Prostate gland (tissue), 2 donors: ENCODE measurements at regions not wholly inside any gene's neighbourhood (a gene's known extent, or its start where the extent isn't known, plus 50 kb on each side); places are given as distances from the start of the nearest gene placed in this dataset.

Experiments
- POLR2A ChIP-seq: fragments of 450-650 bp; IDR thresholded peaks from one replicate; pipeline ENCODE4 v1.6.1; 2016; ENCODE audit warnings: antibody characterized with exemption, mild to moderate bottlenecking
- POLR2AphosphoS5 ChIP-seq: sonication (generic); formaldehyde crosslinking; IDR thresholded peaks from one replicate; pipeline ENCODE4 v1.6.1; 2017; ENCODE audit warnings: antibody characterized with exemption
- TF ChIP-seq, protein P1 (sequence below), 4 experiments: fragments of 200-600 bp in 2 of 4; fragments of 450-650 bp in 2 of 4; sonication (generic) in 2 of 4; IDR thresholded peaks; 1 replicate in 3 of 4; 2 replicates in 1 of 4; pipeline ENCODE4 v1.5.1; 2016 to 2019; ENCODE audit warnings: antibody characterized with exemption in 4 of 4, mild to moderate bottlenecking in 2 of 4, moderate library complexity in 2 of 4

DNA sequence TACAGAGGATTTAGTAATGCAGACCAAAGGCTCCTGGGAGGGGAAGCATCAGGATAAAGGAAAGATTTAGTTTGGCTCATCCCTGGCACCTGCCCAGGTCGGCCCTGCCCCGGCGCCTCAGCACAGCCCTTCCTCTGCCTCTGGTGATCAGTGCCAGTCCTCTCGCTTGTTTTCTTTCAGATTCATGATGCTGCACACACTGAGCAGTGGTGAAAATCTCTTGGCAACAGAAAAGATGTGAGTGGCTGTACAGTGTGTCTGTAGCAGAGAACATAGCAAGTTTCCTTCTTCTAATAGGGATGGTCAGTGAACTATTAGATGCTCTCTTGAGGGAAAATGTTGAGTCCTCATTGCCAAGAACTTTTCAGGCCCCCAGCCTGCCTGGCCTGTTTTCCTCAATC, 994.1 kb downstream of the KCNMA1 start:
- TF ChIP-seq POLR2A (no peak), POLR2AphosphoS5 (no peak)
- TF ChIP-seq, protein P1, sequence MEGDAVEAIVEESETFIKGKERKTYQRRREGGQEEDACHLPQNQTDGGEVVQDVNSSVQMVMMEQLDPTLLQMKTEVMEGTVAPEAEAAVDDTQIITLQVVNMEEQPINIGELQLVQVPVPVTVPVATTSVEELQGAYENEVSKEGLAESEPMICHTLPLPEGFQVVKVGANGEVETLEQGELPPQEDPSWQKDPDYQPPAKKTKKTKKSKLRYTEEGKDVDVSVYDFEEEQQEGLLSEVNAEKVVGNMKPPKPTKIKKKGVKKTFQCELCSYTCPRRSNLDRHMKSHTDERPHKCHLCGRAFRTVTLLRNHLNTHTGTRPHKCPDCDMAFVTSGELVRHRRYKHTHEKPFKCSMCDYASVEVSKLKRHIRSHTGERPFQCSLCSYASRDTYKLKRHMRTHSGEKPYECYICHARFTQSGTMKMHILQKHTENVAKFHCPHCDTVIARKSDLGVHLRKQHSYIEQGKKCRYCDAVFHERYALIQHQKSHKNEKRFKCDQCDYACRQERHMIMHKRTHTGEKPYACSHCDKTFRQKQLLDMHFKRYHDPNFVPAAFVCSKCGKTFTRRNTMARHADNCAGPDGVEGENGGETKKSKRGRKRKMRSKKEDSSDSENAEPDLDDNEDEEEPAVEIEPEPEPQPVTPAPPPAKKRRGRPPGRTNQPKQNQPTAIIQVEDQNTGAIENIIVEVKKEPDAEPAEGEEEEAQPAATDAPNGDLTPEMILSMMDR (IDR thresholded peaks at IDR 0.05), result no peak
